ENCODE measurements at regions not wholly inside any gene's neighbourhood (a gene's known extent, or its start where the extent isn't known, plus 50 kb on each side); places are given as distances from the start of the nearest gene placed in this dataset.

DNA sequence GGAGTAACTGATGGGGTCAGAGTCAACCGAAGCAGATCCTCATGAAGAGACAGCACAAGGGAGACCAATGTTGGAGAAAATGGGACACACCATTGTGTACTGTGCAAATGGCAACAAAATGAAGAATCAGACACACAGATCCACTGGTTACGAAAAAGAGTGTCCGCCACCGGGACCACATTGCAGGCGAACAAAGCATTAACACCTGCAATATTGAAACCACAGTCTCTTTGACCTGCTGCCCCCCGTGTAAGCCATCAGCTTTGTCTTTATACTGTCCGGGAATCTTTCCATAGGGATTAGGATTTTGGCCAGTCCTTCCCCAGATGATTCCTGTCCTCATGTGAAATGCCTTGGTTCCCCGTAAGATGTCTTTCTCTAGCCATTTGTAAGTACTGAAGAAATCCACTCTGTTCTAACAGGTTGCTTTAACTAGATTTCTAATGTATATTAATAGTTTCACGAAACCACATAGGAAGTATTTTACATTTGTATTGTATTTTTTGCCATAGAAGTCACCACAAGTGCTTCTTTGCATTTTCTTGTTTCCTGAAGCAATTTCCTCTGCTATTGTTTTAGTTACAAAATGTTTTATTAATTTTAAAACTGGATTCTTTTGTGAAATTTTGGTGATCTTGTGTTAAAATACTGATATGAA is 140.8 kb upstream of the NFE2L3 start:
- H3K4me1 ChIP-seq (ENCODE audit: control insufficient read depth, extremely low read depth, insufficient read depth, low read length): no peaks in the 10 kb centered on the region
- H3K27me3 ChIP-seq (ENCODE audit: control insufficient read depth, insufficient read depth, low read length): no peaks in the 10 kb centered on the region
- H3K79me2 ChIP-seq (ENCODE audit: control insufficient read depth, insufficient read depth, low read length): no peaks in the 10 kb centered on the region
- H3K27ac ChIP-seq (ENCODE audit: insufficient read depth, low read length): no peak overlapping the region
- no peak for DNase-seq (ENCODE audit: low read depth in 2 of 2)
- H3K36me3 ChIP-seq (ENCODE audit: control insufficient read depth, insufficient read depth, low read length): no peaks in the 10 kb centered on the region
- no peak overlapping the region for H2AFZ ChIP-seq (ENCODE audit: low read length)
- H4K20me1 ChIP-seq (ENCODE audit: control insufficient read depth, extremely low read depth, insufficient read depth, low read length): no peaks in the 10 kb centered on the region
- H3K9ac ChIP-seq (ENCODE audit: insufficient read depth, low read length): no peak overlapping the region
- no peaks in the 10 kb centered on the region for H3K9me3 ChIP-seq (ENCODE audit: control insufficient read depth, insufficient read depth, low read depth, low read length)
- H3K4me3 ChIP-seq (replicated peaks in 1 of 4; ENCODE audit: control extremely low read depth in 1 of 4, insufficient read depth in 1 of 4, low read depth in 3 of 4, low read length in 4 of 4): no peak overlapping the region
- TF ChIP-seq, protein P1, sequence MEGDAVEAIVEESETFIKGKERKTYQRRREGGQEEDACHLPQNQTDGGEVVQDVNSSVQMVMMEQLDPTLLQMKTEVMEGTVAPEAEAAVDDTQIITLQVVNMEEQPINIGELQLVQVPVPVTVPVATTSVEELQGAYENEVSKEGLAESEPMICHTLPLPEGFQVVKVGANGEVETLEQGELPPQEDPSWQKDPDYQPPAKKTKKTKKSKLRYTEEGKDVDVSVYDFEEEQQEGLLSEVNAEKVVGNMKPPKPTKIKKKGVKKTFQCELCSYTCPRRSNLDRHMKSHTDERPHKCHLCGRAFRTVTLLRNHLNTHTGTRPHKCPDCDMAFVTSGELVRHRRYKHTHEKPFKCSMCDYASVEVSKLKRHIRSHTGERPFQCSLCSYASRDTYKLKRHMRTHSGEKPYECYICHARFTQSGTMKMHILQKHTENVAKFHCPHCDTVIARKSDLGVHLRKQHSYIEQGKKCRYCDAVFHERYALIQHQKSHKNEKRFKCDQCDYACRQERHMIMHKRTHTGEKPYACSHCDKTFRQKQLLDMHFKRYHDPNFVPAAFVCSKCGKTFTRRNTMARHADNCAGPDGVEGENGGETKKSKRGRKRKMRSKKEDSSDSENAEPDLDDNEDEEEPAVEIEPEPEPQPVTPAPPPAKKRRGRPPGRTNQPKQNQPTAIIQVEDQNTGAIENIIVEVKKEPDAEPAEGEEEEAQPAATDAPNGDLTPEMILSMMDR (conservative IDR thresholded peaks at IDR 0.05 in 1 of 2, IDR thresholded peaks at IDR 0.05 in 1 of 2; ENCODE audit: low read depth in 1 of 2, low read length in 2 of 2): no peak
- TF ChIP-seq EZH2 (IDR thresholded peaks at IDR 0.05; ENCODE audit: low read length, missing control alignments): no peak
- no peak overlapping the region for H3K4me2 ChIP-seq (ENCODE audit: extremely low read depth, insufficient read depth, low read length)

DNA sequence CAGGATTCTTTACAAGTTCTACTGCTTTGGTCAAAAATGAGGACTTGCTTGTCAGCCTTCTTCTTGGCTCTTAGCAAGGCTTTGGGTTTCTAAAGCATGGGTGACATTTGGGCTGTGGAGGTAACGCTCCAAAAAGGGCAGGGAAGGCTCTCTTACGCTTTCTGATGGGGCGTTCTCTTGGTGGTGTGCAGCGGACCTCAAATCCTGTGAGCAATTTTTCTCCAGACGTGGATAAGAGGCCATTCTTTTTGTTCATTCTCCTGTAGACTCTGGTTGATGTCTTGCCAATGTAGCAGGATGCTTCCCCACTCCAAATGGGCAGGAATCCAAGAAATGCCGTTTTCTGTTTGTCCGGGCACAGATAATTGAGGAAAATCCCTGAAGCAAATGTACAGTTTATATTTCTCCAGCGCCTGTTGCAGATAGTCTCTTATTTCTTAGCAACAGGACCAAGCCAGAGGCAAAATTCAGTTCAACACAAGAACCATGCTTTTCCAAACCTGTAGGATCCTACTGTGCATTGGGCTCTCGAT is 138.4 kb upstream of the NFE2L3 start:
- Histone ChIP-seq H3K9ac (ENCODE audit: insufficient read depth, low read length) (no peak overlapping the region), H3K4me2 (ENCODE audit: extremely low read depth, insufficient read depth, low read length) (no peak overlapping the region), H2AFZ (ENCODE audit: low read length) (no peak overlapping the region), H3K79me2 (ENCODE audit: control insufficient read depth, insufficient read depth, low read length) (no peaks in the 10 kb centered on the region), H3K4me1 (ENCODE audit: control insufficient read depth, extremely low read depth, insufficient read depth, low read length) (no peaks in the 10 kb centered on the region), H3K4me3 (replicated peaks in 1 of 4; ENCODE audit: control extremely low read depth in 1 of 4, insufficient read depth in 1 of 4, low read depth in 3 of 4, low read length in 4 of 4) (no peak overlapping the region), H4K20me1 (ENCODE audit: control insufficient read depth, extremely low read depth, insufficient read depth, low read length) (no peaks in the 10 kb centered on the region), H3K27ac (ENCODE audit: insufficient read depth, low read length) (no peak overlapping the region), H3K27me3 (ENCODE audit: control insufficient read depth, insufficient read depth, low read length) (no peaks in the 10 kb centered on the region), H3K36me3 (ENCODE audit: control insufficient read depth, insufficient read depth, low read length) (no peaks in the 10 kb centered on the region), H3K9me3 (ENCODE audit: control insufficient read depth, insufficient read depth, low read depth, low read length) (no peaks in the 10 kb centered on the region)
- TF ChIP-seq, protein P1 (conservative IDR thresholded peaks at IDR 0.05 in 1 of 2, IDR thresholded peaks at IDR 0.05 in 1 of 2; ENCODE audit: low read depth in 1 of 2, low read length in 2 of 2): no peak
- no peak for TF ChIP-seq EZH2 (IDR thresholded peaks at IDR 0.05; ENCODE audit: low read length, missing control alignments)
- DNase-seq (ENCODE audit: low read depth in 2 of 2): peak in 1 of 2 donors; percentile 0

DNA sequence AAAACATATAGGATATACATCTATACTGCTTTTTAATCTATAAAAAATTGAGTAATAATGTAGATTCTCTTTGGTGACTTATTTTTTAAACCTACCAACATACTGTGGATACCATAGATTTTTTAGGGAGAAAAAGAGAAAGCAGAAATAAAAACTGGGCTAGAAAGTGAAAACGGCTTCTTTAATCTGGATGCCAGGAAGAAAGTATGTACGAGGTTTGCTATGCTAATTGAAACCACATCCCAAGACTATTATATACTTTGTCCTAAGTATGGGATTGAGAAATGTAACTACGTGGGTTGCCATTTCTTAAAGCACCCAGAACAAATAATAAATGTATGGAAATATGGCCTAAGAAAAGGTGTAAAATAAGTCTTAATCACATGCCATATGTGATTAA is 129.0 kb upstream of the NFE2L3 start:
- no peak for TF ChIP-seq EZH2 (IDR thresholded peaks at IDR 0.05; ENCODE audit: low read length, missing control alignments)
- TF ChIP-seq, protein P1 (conservative IDR thresholded peaks at IDR 0.05 in 1 of 2, IDR thresholded peaks at IDR 0.05 in 1 of 2; ENCODE audit: low read depth in 1 of 2, low read length in 2 of 2): no peak
- H3K27me3 ChIP-seq (ENCODE audit: control insufficient read depth, insufficient read depth, low read length): no peaks in the 10 kb centered on the region
- no peak overlapping the region for H2AFZ ChIP-seq (ENCODE audit: low read length)
- H4K20me1 ChIP-seq (ENCODE audit: control insufficient read depth, extremely low read depth, insufficient read depth, low read length): no peaks in the 10 kb centered on the region
- H3K79me2 ChIP-seq (ENCODE audit: control insufficient read depth, insufficient read depth, low read length): no peaks in the 10 kb centered on the region
- H3K9ac ChIP-seq (ENCODE audit: insufficient read depth, low read length): no peak overlapping the region
- no peak overlapping the region for H3K4me2 ChIP-seq (ENCODE audit: extremely low read depth, insufficient read depth, low read length)
- H3K9me3 ChIP-seq (ENCODE audit: control insufficient read depth, insufficient read depth, low read depth, low read length): no peaks in the 10 kb centered on the region
- H3K27ac ChIP-seq (ENCODE audit: insufficient read depth, low read length): no peak overlapping the region
- no peaks in the 10 kb centered on the region for H3K4me1 ChIP-seq (ENCODE audit: control insufficient read depth, extremely low read depth, insufficient read depth, low read length)
- H3K4me3 ChIP-seq (replicated peaks in 1 of 4; ENCODE audit: control extremely low read depth in 1 of 4, insufficient read depth in 1 of 4, low read depth in 3 of 4, low read length in 4 of 4): no peak overlapping the region
- H3K36me3 ChIP-seq (ENCODE audit: control insufficient read depth, insufficient read depth, low read length): no peaks in the 10 kb centered on the region
- no peak for DNase-seq (ENCODE audit: low read depth in 2 of 2)
